ENCODE measurements at regions not wholly inside any gene's neighbourhood (a gene's known extent, or its start where the extent isn't known, plus 50 kb on each side); places are given as distances from the start of the nearest gene placed in this dataset.

DNA sequence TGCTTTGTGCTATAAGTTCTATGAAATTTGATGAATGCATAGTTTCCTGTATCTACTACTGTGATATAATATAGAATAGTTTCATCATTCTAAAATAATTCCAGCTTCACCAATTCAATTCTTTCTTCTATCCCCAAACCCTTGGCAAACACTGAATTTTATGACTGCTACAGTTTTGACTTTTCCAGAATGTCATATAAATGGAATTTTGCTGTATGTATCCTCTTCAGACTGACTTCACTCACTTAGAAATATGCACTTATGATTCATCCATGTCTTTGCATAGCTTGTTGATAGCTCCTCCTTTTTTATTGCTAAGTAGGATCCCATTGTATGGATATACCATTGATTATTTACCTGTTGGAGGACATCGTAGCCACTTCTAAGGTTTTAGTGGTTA, 89.1 kb upstream of the HS3ST3A1 start:
- no peak for DNase-seq (ENCODE audit: low read depth)
- TF ChIP-seq, protein P1, sequence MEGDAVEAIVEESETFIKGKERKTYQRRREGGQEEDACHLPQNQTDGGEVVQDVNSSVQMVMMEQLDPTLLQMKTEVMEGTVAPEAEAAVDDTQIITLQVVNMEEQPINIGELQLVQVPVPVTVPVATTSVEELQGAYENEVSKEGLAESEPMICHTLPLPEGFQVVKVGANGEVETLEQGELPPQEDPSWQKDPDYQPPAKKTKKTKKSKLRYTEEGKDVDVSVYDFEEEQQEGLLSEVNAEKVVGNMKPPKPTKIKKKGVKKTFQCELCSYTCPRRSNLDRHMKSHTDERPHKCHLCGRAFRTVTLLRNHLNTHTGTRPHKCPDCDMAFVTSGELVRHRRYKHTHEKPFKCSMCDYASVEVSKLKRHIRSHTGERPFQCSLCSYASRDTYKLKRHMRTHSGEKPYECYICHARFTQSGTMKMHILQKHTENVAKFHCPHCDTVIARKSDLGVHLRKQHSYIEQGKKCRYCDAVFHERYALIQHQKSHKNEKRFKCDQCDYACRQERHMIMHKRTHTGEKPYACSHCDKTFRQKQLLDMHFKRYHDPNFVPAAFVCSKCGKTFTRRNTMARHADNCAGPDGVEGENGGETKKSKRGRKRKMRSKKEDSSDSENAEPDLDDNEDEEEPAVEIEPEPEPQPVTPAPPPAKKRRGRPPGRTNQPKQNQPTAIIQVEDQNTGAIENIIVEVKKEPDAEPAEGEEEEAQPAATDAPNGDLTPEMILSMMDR (IDR thresholded peaks at IDR 0.05; ENCODE audit: insufficient read depth, low read depth, low read length, missing control alignments): no peak
- no peak overlapping the region for H3K4me3 ChIP-seq (ENCODE audit: low read length)

DNA sequence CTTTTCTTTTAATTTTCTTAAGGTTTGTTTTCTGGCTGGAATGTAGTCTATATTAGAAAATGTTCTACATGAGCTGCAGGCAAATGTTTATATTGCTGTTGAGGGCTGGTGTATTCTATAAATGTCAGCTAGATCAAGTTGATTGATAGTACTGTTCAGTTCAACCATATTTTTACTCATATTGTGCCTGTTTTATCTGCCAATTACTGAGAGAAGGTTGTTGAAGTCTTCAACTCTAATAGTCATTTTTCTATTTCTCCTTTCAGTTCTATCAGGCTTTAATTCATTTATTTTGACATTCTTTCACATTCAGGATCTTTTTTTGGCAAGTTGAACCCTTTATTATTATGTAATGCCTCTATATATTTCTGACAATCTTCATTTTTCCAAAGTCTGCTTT, 93.2 kb upstream of the HS3ST3A1 start:
- TF ChIP-seq, protein P1 (IDR thresholded peaks at IDR 0.05; ENCODE audit: insufficient read depth, low read depth, low read length, missing control alignments): no peak
- no peak overlapping the region for H3K4me3 ChIP-seq (ENCODE audit: low read length)
- DNase-seq (ENCODE audit: low read depth): no peak

DNA sequence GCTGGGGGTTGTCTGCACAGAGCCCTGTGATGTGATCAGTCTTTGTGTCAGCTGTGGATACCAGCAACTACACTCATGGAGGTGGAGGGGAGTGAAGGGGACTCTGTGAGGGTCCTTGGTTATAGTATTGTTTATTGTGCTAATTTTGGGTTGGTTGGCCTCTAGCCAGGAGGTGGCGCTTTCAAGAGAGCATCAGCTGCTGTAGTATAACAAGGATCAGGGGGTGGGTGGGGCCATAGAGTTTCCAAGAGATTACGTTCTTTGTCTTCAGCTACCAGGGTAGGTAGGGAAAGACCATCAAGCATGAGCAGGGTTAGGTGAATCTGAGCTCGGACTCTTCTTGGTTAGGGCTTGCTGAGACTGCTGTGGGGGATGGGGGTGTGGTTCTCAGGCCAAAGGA, 97.1 kb upstream of the HS3ST3A1 start:
- TF ChIP-seq, protein P1 (IDR thresholded peaks at IDR 0.05; ENCODE audit: insufficient read depth, low read depth, low read length, missing control alignments): no peak
- no peak overlapping the region for H3K4me3 ChIP-seq (ENCODE audit: low read length)
- DNase-seq (ENCODE audit: low read depth): no peak

DNA sequence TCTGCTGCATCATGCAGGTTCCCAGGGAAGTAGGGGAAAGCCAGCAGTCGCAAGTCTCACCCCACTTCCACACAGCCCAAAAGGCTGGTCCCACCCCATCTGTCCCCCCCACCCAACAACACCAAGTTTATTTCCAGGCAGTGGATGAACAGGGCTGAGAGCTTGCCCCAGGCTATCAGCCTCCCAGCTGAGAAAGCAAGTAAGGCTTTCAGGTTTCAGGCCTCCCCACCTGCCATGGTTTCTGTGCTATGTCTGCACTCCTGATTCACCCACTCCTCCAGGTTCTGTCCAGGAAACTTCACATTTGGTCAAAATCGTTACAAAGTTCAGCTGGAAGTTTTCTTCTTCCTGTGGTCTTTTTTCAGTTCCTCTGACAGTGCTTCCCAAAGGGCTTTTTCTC, 97.5 kb upstream of the HS3ST3A1 start:
- no peak overlapping the region for H3K4me3 ChIP-seq (ENCODE audit: low read length)
- TF ChIP-seq, protein P1 (IDR thresholded peaks at IDR 0.05; ENCODE audit: insufficient read depth, low read depth, low read length, missing control alignments): no peak
- DNase-seq (ENCODE audit: low read depth): no peak

DNA sequence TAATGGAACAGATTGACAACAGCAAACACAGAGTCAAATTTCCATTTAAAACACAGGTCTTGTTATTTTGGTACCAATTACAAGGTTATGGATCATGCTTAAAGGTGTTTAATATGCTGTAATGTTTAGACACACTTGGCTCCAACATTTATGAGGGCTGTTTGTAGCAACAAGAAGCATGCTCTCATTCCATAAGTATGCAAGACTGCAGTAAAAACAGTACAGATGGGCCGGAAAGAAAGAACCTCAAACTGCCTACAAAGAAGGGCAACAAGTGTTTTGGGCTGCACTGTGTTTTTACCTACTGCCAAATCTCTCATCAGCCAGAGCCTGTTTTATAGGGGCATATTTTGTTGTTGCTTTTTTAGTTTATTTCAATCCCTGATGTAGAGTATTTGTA, 100.5 kb upstream of the HS3ST3A1 start:
- DNase-seq (ENCODE audit: low read depth): no peak
- TF ChIP-seq, protein P1 (IDR thresholded peaks at IDR 0.05; ENCODE audit: insufficient read depth, low read depth, low read length, missing control alignments): no peak

DNA sequence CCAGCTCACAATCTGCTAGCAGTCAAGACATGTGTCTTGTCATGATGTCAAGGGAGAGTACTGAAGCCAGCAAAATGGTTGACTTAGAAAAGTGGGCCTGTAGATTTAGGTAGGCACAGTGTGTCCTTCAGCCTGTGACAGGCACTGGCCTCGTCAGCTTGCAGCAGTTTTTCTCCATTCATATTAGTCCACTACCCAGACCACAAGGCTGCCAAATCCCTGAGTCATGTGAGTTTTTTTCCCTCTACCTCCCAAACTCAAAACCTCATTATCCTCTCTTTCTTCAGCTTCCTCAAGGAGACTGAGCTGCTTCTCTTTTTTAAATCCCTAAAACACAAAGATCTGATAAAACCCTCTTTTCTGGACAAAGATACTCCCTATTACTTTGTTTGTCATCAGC, 102.6 kb upstream of the HS3ST3A1 start:
- no peak for DNase-seq (ENCODE audit: low read depth)
- no peak overlapping the region for H3K4me3 ChIP-seq (ENCODE audit: low read length)
- TF ChIP-seq, protein P1 (IDR thresholded peaks at IDR 0.05; ENCODE audit: insufficient read depth, low read depth, low read length, missing control alignments): no peak

More for the DNA sequence above, 100.5 kb upstream of the HS3ST3A1 start:
- no peak overlapping the region for H3K4me3 ChIP-seq (ENCODE audit: low read length)

DNA sequence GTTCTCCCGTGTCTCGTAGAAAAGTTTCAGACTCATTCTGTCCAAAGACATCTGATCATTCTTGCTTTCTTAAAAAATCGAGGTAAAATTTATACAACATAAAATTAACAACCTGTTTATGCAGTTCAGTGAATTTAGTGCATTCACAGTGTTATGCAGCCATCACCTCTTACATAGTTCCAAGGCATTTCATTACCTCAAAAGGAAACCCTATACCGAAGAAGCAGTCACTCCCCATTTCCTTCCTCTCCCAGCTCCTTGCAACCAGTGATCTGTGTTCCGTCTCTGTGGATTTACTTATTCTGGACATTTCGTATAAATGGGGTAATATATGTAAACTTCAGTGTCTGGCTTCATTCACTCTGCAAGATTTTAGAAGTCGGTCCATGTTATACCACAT, 103.5 kb upstream of the HS3ST3A1 start:
- no peak for DNase-seq (ENCODE audit: low read depth)
- TF ChIP-seq, protein P1 (IDR thresholded peaks at IDR 0.05; ENCODE audit: insufficient read depth, low read depth, low read length, missing control alignments): no peak
- no peak overlapping the region for H3K4me3 ChIP-seq (ENCODE audit: low read length)

All from epithelial cell of esophagus (primary cell).